ENCODE measurements at regions not wholly inside any gene's neighbourhood (a gene's known extent, or its start where the extent isn't known, plus 50 kb on each side); places are given as distances from the start of the nearest gene placed in this dataset.

DNA sequence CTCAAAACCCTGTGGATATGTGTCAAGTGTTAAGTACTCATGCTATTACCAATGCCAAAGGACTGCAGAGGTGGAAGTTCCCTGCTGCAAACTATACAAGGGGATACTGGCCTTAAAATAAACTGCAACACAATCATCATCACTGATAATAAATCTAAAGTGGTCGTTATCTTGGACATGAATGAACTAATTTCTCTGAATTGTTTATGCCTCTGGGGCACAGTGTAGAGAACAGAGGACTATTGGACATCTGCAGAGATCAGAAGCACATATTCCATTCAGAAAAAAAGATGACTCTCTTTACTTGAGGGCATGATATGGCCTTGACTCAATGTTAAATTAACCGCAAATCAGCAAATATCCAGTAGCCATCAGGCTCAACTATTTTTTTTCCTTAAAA is 542.6 kb upstream of the IGFBP7 start:
- DNase-seq (ENCODE audit: low read depth, low spot score): no peak
- TF ChIP-seq, protein P1, sequence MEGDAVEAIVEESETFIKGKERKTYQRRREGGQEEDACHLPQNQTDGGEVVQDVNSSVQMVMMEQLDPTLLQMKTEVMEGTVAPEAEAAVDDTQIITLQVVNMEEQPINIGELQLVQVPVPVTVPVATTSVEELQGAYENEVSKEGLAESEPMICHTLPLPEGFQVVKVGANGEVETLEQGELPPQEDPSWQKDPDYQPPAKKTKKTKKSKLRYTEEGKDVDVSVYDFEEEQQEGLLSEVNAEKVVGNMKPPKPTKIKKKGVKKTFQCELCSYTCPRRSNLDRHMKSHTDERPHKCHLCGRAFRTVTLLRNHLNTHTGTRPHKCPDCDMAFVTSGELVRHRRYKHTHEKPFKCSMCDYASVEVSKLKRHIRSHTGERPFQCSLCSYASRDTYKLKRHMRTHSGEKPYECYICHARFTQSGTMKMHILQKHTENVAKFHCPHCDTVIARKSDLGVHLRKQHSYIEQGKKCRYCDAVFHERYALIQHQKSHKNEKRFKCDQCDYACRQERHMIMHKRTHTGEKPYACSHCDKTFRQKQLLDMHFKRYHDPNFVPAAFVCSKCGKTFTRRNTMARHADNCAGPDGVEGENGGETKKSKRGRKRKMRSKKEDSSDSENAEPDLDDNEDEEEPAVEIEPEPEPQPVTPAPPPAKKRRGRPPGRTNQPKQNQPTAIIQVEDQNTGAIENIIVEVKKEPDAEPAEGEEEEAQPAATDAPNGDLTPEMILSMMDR (conservative IDR thresholded peaks at IDR 0.05): no peak
- H3K27ac Mint-ChIP-seq (ENCODE audit: unreplicated experiment): no peak overlapping the region
- peaks cover 28% of the 10 kb centered on the region for H3K4me1 Mint-ChIP-seq
- no peak overlapping the region for H3K4me3 Mint-ChIP-seq
- H3K9me3 Mint-ChIP-seq: peaks cover 4% of the 10 kb centered on the region
- H3K27me3 Mint-ChIP-seq (ENCODE audit: low read depth): no peaks in the 10 kb centered on the region
- no peaks in the 10 kb centered on the region for H3K36me3 Mint-ChIP-seq (ENCODE audit: low read depth)

DNA sequence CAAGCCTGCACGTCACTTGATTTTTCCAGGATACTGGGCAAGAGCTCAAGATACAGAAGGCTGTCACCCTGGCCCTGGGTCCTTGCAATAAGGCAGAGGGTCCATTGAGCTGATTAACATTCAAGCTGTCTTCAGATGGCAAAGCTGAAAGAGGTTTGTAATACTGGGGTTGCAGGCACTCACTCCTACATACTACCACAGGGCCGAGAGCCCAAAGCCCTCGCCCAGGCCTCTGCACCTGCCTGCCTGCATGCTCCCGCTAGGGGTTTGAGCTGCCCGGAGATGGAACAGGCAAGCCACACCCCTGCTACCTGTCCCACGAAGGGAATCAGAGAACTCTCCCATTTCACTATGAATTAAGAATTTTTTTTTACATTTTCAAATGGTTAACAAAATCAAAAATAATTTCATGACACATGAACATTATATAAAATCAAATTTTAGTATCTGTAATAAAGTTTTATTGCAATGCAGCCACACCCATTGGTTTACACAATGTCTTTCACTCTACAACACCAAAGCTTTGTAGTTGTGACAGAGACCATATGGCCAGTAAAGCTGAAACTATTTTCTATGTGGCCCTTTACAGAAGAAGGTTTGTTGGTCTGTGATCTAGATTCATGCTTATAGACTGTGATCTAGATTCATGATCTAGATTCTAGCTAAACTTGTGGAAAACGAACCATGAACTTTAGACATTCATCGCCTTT is 530.4 kb upstream of the IGFBP7 start:
- Mint-ChIP-seq H3K4me1 (peaks cover 32% of the 10 kb centered on the region), H3K27me3 (ENCODE audit: low read depth) (no peaks in the 10 kb centered on the region)

DNA sequence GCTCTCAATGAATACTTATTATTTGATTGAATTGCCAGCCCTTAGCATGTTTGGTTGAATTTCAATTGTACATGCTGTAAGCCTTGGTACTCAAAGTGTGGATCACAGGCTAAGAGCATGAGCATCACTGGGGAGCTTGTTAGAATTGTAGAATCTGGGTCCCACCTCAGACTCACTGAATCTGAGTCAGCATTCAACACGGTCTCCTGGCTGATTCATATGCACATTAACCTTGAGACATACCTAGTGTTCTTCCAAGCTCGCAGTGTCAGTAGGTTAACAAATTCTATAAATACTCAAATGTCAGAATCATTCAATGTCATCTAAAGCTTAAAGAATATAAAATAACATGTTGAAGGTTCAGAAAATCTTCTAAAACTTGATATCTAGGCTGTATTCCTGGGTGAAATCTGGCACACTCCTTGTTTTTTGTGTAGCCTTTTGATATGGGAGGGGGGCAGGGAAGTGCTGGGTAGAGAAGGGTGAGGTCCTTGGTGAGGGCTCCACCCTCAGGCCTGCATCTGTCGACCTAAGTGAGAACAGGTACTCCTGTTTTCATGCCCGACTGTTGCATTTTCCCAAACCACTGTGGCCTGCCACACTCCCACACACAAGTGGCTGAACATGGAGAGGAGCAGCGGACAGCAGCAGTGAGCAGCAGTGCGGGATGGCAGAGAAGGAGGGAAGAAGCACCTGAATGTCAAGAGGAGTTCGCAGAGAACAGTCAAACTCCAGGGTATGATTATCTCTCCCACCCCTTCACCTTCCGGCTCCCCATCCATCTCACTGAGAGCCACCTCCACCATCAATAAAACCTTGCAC is 529.6 kb upstream of the IGFBP7 start:
- Mint-ChIP-seq H3K9me3 (no peaks in the 10 kb centered on the region), H3K27ac (ENCODE audit: unreplicated experiment) (peak overlapping the region; percentile 9), H3K4me1 (peaks cover 32% of the 10 kb centered on the region), H3K27me3 (ENCODE audit: low read depth) (no peaks in the 10 kb centered on the region), H3K4me3 (no peak overlapping the region), H3K36me3 (ENCODE audit: low read depth) (no peaks in the 10 kb centered on the region)
- TF ChIP-seq, protein P1 (conservative IDR thresholded peaks at IDR 0.05): no peak
- no peak for DNase-seq (ENCODE audit: low read depth, low spot score)

More for the DNA sequence above, 530.4 kb upstream of the IGFBP7 start:
- Mint-ChIP-seq H3K9me3 (no peaks in the 10 kb centered on the region), H3K4me3 (no peak overlapping the region), H3K36me3 (ENCODE audit: low read depth) (no peaks in the 10 kb centered on the region), H3K27ac (ENCODE audit: unreplicated experiment) (no peak overlapping the region)
- TF ChIP-seq, protein P1 (conservative IDR thresholded peaks at IDR 0.05): no peak
- DNase-seq (ENCODE audit: low read depth, low spot score): no peak

DNA sequence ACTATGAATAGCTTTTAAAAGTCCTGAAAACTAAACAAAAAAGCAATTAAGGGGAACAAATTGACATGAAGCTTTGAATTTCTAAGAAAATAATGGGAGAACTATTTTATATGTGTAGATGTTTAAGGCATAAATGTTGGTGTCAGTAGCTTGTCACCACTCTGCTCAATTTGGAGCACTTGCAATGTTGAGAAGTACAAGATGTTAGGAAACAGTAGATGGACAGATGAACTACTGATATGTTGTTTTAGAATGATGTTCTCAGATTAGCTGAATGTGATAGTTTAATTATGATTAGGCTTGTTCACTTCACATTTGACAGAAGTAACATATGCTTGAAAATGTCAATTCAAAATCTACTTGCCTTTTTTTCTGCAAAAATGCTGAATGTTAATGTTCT is 525.7 kb upstream of the IGFBP7 start:
- no peak for DNase-seq (ENCODE audit: low read depth, low spot score)
- TF ChIP-seq, protein P1 (conservative IDR thresholded peaks at IDR 0.05): no peak
- Mint-ChIP-seq H3K4me1 (peaks cover 34% of the 10 kb centered on the region), H3K4me3 (no peak overlapping the region), H3K9me3 (peaks cover 2% of the 10 kb centered on the region), H3K36me3 (ENCODE audit: low read depth) (no peaks in the 10 kb centered on the region), H3K27ac (ENCODE audit: unreplicated experiment) (no peak overlapping the region), H3K27me3 (ENCODE audit: low read depth) (no peaks in the 10 kb centered on the region)

DNA sequence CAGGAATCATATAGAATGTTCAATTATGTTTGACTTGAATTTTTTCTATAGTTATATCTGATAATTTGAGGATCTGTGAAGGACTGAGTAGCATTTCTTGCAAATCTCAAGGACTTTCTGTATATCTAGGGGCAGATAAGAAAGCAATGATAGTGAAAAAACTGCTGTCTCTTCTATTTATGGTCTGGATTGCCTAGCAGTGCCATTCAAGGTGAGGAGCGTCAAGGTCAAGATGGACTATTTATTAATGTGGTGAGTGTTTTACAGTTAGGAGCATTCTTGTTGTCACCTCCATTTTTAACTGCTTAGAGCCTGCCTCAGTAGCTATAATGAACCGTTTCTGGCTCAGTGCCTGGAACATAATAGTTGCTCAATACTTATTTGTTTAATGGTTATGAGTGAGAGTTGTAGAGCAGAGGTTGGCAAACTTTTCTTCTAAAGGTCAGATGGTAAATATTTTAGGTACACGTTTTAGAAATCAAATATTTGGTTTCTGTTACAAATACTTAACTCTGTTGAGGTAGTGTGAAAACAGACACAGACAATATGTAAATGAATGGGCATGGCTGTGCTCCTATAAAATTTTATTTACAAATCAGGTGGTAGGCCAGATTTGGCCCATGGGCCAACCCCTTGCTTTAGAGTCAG is 523.2 kb upstream of the IGFBP7 start:
- Mint-ChIP-seq H3K4me1 (peaks cover 49% of the 10 kb centered on the region), H3K36me3 (ENCODE audit: low read depth) (no peaks in the 10 kb centered on the region), H3K27me3 (ENCODE audit: low read depth) (no peaks in the 10 kb centered on the region), H3K27ac (ENCODE audit: unreplicated experiment) (no peak overlapping the region), H3K9me3 (peaks cover 2% of the 10 kb centered on the region), H3K4me3 (no peak overlapping the region)
- TF ChIP-seq, protein P1 (conservative IDR thresholded peaks at IDR 0.05): no peak
- DNase-seq (ENCODE audit: low read depth, low spot score): no peak

Data from neural crest cell (in vitro differentiated cells).